ENCODE measurements at regions not wholly inside any gene's neighbourhood (a gene's known extent, or its start where the extent isn't known, plus 50 kb on each side); places are given as distances from the start of the nearest gene placed in this dataset.

DNA sequence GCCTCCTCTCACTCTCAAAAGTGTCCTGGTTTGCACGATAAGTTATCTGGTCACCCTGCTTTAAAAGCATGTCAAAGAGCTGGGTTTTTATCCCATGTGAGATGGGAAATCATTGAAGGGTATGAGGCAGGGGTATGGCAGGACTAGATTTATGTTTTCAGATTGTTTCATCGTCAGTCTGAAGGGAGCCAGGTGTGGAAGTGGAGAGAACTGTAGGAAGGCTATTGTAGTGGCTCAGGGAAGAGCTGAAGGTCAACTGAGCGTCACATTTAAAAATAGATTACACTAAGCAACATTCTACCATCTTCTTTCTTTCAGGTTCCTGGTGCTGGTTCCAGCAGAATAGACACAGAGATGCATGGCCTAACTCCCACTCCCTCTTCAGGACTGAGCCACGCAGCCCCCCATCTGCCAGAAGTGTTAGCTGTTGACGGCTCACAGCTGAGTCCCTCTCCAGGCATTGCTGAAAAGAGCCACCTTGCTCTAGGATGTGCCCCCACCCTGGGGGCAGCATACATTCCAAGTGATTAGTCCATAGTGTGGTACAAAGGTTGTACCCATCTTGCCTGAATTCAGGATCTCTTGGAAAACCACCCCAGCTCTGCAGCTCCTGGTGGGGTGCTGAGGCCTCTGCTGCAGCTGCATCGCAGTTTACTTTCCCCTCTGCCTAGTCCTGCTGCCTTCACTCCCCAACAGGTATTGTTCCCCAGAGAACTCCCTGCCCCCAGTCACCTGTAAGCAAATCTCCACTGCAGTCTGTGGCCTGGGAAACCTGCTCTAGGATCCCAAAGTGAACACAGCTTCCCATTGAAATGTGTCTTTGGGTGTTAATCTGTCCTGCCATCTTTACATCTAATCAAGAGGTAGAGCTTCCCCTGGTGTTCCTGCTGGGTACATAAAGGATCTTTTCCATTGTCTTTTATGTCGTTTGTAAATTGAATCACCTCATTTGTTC lies 79.5 kb upstream of the KLF7 start:
- Histone ChIP-seq H3K4me1 (ENCODE audit: insufficient read depth) (no peaks in the 10 kb centered on the region), H3K27me3 (no peaks in the 10 kb centered on the region), H3K4me2 (no peak overlapping the region), H3K36me3 (replicated peaks; ENCODE audit: insufficient read depth, low read depth) (no peaks in the 10 kb centered on the region), H3K9me3 (ENCODE audit: low read depth) (no peaks in the 10 kb centered on the region), H3K79me2 (no peaks in the 10 kb centered on the region), H3K9me2 (replicated peaks; ENCODE audit: insufficient read depth) (no peaks in the 10 kb centered on the region), H2AFZ (no peak overlapping the region), H3K4me3 (no peak overlapping the region), H3K27ac (no peak overlapping the region), H4K20me1 (ENCODE audit: insufficient read depth, poor library complexity, severe bottlenecking) (no peaks in the 10 kb centered on the region)
- no peak for DNase-seq (ENCODE audit: low spot score)
- 72% methylated on average over 7 of the region's 7 CpGs for WGBS (ENCODE audit: low lambda C conversion rate, missing lambda C conversion rate)
- TF ChIP-seq, protein P1, sequence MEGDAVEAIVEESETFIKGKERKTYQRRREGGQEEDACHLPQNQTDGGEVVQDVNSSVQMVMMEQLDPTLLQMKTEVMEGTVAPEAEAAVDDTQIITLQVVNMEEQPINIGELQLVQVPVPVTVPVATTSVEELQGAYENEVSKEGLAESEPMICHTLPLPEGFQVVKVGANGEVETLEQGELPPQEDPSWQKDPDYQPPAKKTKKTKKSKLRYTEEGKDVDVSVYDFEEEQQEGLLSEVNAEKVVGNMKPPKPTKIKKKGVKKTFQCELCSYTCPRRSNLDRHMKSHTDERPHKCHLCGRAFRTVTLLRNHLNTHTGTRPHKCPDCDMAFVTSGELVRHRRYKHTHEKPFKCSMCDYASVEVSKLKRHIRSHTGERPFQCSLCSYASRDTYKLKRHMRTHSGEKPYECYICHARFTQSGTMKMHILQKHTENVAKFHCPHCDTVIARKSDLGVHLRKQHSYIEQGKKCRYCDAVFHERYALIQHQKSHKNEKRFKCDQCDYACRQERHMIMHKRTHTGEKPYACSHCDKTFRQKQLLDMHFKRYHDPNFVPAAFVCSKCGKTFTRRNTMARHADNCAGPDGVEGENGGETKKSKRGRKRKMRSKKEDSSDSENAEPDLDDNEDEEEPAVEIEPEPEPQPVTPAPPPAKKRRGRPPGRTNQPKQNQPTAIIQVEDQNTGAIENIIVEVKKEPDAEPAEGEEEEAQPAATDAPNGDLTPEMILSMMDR (IDR thresholded peaks at IDR 0.05; ENCODE audit: poor library complexity): no peak
- TF ChIP-seq EZH2 (IDR thresholded peaks at IDR 0.05; ENCODE audit: borderline replicate concordance) (no peak), EZH2phosphoT487 (IDR thresholded peaks at IDR 0.05; ENCODE audit: low read depth, severe bottlenecking, unreplicated experiment) (no peak)

- H3K27me3 ChIP-seq: no peaks in the 10 kb centered on the region
- no peaks in the 10 kb centered on the region for H3K9me3 ChIP-seq (ENCODE audit: low read depth)
- no peaks in the 10 kb centered on the region for H3K4me1 ChIP-seq (ENCODE audit: insufficient read depth)
- no peak overlapping the region for H3K27ac ChIP-seq
- 84% methylated on average over 4 of the region's 4 CpGs for WGBS (ENCODE audit: low lambda C conversion rate, missing lambda C conversion rate)
- no peak overlapping the region for H2AFZ ChIP-seq
- no peak for DNase-seq (ENCODE audit: low spot score)
- TF ChIP-seq, protein P1 (IDR thresholded peaks at IDR 0.05; ENCODE audit: poor library complexity): no peak
- no peaks in the 10 kb centered on the region for H4K20me1 ChIP-seq (ENCODE audit: insufficient read depth, poor library complexity, severe bottlenecking)
- no peaks in the 10 kb centered on the region for H3K79me2 ChIP-seq
- H3K4me3 ChIP-seq: no peak overlapping the region
- H3K4me2 ChIP-seq: no peak overlapping the region
- H3K36me3 ChIP-seq (replicated peaks; ENCODE audit: insufficient read depth, low read depth): no peaks in the 10 kb centered on the region
- H3K9me2 ChIP-seq (replicated peaks; ENCODE audit: insufficient read depth): no peaks in the 10 kb centered on the region
Observed at GRCh38 chr2:207248702-207249377, 83.1 kb upstream of the KLF7 start.

GRCh38 chr2:207251022-207251421 lies 85.3 kb upstream of the KLF7 start:
- no peak overlapping the region for H2AFZ ChIP-seq
- no peak for DNase-seq (ENCODE audit: low spot score)
- H3K9me3 ChIP-seq (ENCODE audit: low read depth): no peaks in the 10 kb centered on the region
- H3K9me2 ChIP-seq (replicated peaks; ENCODE audit: insufficient read depth): no peaks in the 10 kb centered on the region
- no peak overlapping the region for H3K4me3 ChIP-seq
- H3K4me2 ChIP-seq: no peak overlapping the region
- no peaks in the 10 kb centered on the region for H3K27me3 ChIP-seq
- no peak overlapping the region for H3K27ac ChIP-seq
- H3K79me2 ChIP-seq: no peaks in the 10 kb centered on the region
- TF ChIP-seq EZH2phosphoT487 (IDR thresholded peaks at IDR 0.05; ENCODE audit: low read depth, severe bottlenecking, unreplicated experiment) (no peak), EZH2 (IDR thresholded peaks at IDR 0.05; ENCODE audit: borderline replicate concordance) (no peak)
- TF ChIP-seq, protein P1 (IDR thresholded peaks at IDR 0.05; ENCODE audit: poor library complexity): no peak
- WGBS (ENCODE audit: low lambda C conversion rate, missing lambda C conversion rate): 99% methylated on average over 4 of the region's 4 CpGs
- no peaks in the 10 kb centered on the region for H4K20me1 ChIP-seq (ENCODE audit: insufficient read depth, poor library complexity, severe bottlenecking)
- no peaks in the 10 kb centered on the region for H3K36me3 ChIP-seq (replicated peaks; ENCODE audit: insufficient read depth, low read depth)
- no peaks in the 10 kb centered on the region for H3K4me1 ChIP-seq (ENCODE audit: insufficient read depth)
